ENCODE measurements at regions not wholly inside any gene's neighbourhood (a gene's known extent, or its start where the extent isn't known, plus 50 kb on each side); places are given as distances from the start of the nearest gene placed in this dataset.

- no peak for DNase-seq
Observed at GRCh38 chr10:29397221-29397620, 108.4 kb downstream of the LYZL1 start.

DNA sequence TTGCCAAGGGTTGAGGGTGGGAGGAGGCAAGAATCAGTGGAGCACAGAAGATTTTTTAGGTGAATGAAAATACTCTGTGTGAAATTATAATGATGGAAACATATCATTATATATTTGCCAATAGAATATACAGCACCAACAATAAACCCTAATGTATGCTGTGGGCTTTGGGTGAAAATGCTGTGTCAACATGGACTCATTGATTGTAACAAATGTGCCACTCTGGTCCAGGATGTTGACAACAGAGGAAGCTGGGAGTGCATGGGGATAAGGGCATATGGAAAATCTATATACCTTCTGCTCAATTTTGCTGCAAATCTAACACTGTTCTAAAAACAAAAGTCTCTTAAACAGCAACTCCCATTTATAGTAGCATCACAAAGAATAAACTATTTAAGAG, 114.3 kb downstream of the LYZL1 start:
- no peak for DNase-seq

GRCh38 chr10:29407280-29407858, 118.5 kb downstream of the LYZL1 start:
- DNase-seq, result no peak
